ENCODE measurements at regions not wholly inside any gene's neighbourhood (a gene's known extent, or its start where the extent isn't known, plus 50 kb on each side); places are given as distances from the start of the nearest gene placed in this dataset.
"Not testable (repeated sequence)": the region's sequence is repeated elsewhere in the genome, so short reads cannot be mapped to it uniquely, and the experiment has no call there.

- no peak for DNase-seq
These were observed 151.8 kb upstream of the SLC27A6 start for GRCh38 chr5:128813317-128814070.

- DNase-seq: no peak
These were observed 150.1 kb upstream of the SLC27A6 start for GRCh38 chr5:128815201-128815600.

GRCh38 chr5:128825826-128826225, 139.5 kb upstream of the SLC27A6 start:
- no peak for DNase-seq

- DNase-seq: no peak
These were observed 139.0 kb upstream of the SLC27A6 start for GRCh38 chr5:128826275-128826674.

GRCh38 chr5:128836571-128836970, 128.7 kb upstream of the SLC27A6 start:
- DNase-seq: no peak

GRCh38 chr5:128838623-128839022, 126.7 kb upstream of the SLC27A6 start:
- DNase-seq: no peak

- no peak for DNase-seq
These were observed 123.0 kb upstream of the SLC27A6 start for GRCh38 chr5:128842241-128842640.

- peak; percentile 8 for DNase-seq
These were observed 120.8 kb upstream of the SLC27A6 start for GRCh38 chr5:128844354-128844923.

GRCh38 chr5:128850049-128850448, 115.2 kb upstream of the SLC27A6 start:
- no peak for DNase-seq

GRCh38 chr5:128854931-128855330, 110.4 kb upstream of the SLC27A6 start:
- no peak for DNase-seq

GRCh38 chr5:128857076-128857677, 108.1 kb upstream of the SLC27A6 start:
- DNase-seq: no peak

GRCh38 chr5:128858995-128859394, 106.3 kb upstream of the SLC27A6 start:
- DNase-seq: no peak

- DNase-seq: not testable (repeated sequence)
These were observed 104.1 kb upstream of the SLC27A6 start for GRCh38 chr5:128861155-128861554.

GRCh38 chr5:128869970-128870369, 95.3 kb upstream of the SLC27A6 start:
- no peak for DNase-seq

- DNase-seq: no peak
These were observed 94.9 kb upstream of the SLC27A6 start for GRCh38 chr5:128870373-128870772.

GRCh38 chr5:128870923-128871322, 94.4 kb upstream of the SLC27A6 start:
- no peak for DNase-seq

- DNase-seq: no peak
These were observed 88.5 kb upstream of the SLC27A6 start for GRCh38 chr5:128876569-128877382.

- DNase-seq: no peak
These were observed 87.8 kb upstream of the SLC27A6 start for GRCh38 chr5:128877476-128877875.

GRCh38 chr5:128881502-128882018, 83.7 kb upstream of the SLC27A6 start:
- no peak for DNase-seq

GRCh38 chr5:128885649-128886255, 79.5 kb upstream of the SLC27A6 start:
- no peak for DNase-seq

- no peak for DNase-seq
These were observed 70.2 kb upstream of the SLC27A6 start for GRCh38 chr5:128895122-128895521.

GRCh38 chr5:128896675-128897074, 68.6 kb upstream of the SLC27A6 start:
- DNase-seq: no peak

- DNase-seq: no peak
These were observed 61.7 kb upstream of the SLC27A6 start for GRCh38 chr5:128903550-128903949.
